Esophagus muscularis mucosa (tissue), 4 donors: ENCODE measurements at regions not wholly inside any gene's neighbourhood (a gene's known extent, or its start where the extent isn't known, plus 50 kb on each side); places are given as distances from the start of the nearest gene placed in this dataset.
A peak's percentile ranks its signal among the peaks of the same experiment; 100 is the strongest.
"Not testable (repeated sequence)": the region's sequence is repeated elsewhere in the genome, so short reads cannot be mapped to it uniquely, and the experiment has no call there.

Source experiments
- DNase-seq: peaks from one replicate; pipeline ENCODE4 v3.0.0-alpha.2; 2017; ENCODE audit errors: extremely low spot score
- H3K27ac ChIP-seq, 4 donors: fragments of 200-600 bp; sonication (generic); replicated peaks in 1 of 4; 1 replicate in 3 of 4; 2 replicates in 1 of 4; pipeline ENCODE4 v1.5.1; 2016 to 2019; ENCODE audit warnings: mild to moderate bottlenecking in 1 of 4
- H3K27me3 ChIP-seq, 4 donors: fragments of 200-600 bp; sonication (generic); one replicate each; pipeline versions ENCODE4 v1.5.1 to v1.6.0; 2016 to 2019
- H3K36me3 ChIP-seq, 4 donors: fragments of 200-600 bp; sonication (generic); one replicate each; pipeline ENCODE4 v1.5.1; 2016 to 2019
- H3K4me1 ChIP-seq, 4 donors: fragments of 200-600 bp; sonication (generic); one replicate each; pipeline ENCODE4 v1.5.1; 2016 to 2019
- H3K4me3 ChIP-seq, 4 donors: fragments of 200-600 bp; sonication (generic); 1 replicate in 2 of 4; 2 replicates in 2 of 4; pipeline ENCODE4 v1.5.1; 2016 to 2019; ENCODE audit warnings: mild to moderate bottlenecking in 4 of 4, moderate library complexity in 1 of 4
- H3K9me3 ChIP-seq, 4 donors: fragments of 200-600 bp; sonication (generic); 1 replicate in 3 of 4; 2 replicates in 1 of 4; pipeline ENCODE4 v1.5.1; 2016 to 2019
- CTCF ChIP-seq, 3 experiments: fragments of 200-600 bp in 2 of 3; fragments of 450-650 bp in 1 of 3; sonication (generic) in 2 of 3; IDR thresholded peaks; one replicate each; pipeline ENCODE4 v1.5.1; 2017 to 2019; ENCODE audit warnings: antibody characterized with exemption in 3 of 3, mild to moderate bottlenecking in 2 of 3, moderate library complexity in 1 of 3
- EP300 ChIP-seq: sonication (generic); formaldehyde crosslinking; IDR thresholded peaks from one replicate; pipeline ENCODE4 v1.6.1; 2017; ENCODE audit warnings: antibody characterized with exemption
- POLR2A ChIP-seq: fragments of 450-650 bp; IDR thresholded peaks from one replicate; pipeline ENCODE4 v1.6.1; 2017; ENCODE audit warnings: antibody characterized with exemption, moderate library complexity, mild to moderate bottlenecking, low read depth
- POLR2AphosphoS5 ChIP-seq, 2 donors: sonication (generic); formaldehyde crosslinking; IDR thresholded peaks; one replicate each; pipeline ENCODE4 v1.6.1; 2017; ENCODE audit warnings: antibody characterized with exemption in 2 of 2
- WGBS: methylation state at CpG from one replicate; pipeline ENCODE4 v1.1.5; 2018; 5-methylcytosine and 5-hydroxymethylcytosine counted together
- intact Hi-C: fragments of 100-400 bp; cut with DNase I; formaldehyde crosslinking; loops from one replicate; pipeline ENCODE4 v1.15.1; 2023

GRCh38 chr6:47180633-47181032 lies 129.1 kb downstream of the TNFRSF21 start:
- Histone ChIP-seq H3K9me3 (no peaks in the 10 kb centered on the region), H3K36me3 (no peaks in the 10 kb centered on the region), H3K27me3 (no peaks in the 10 kb centered on the region), H3K4me1 (no peaks in the 10 kb centered on the region), H3K27ac (no peak overlapping the region), H3K4me3 (no peak overlapping the region)
- intact Hi-C loops: no loop called here
- DNase-seq: peak; percentile 47
- 89% methylated on average over 2 of the region's 2 CpGs for WGBS
- TF ChIP-seq CTCF (IDR thresholded peaks at IDR 0.05): no peak
- no peak for TF ChIP-seq POLR2AphosphoS5 (IDR thresholded peaks at IDR 0.05)
- TF ChIP-seq EP300: no peak
- TF ChIP-seq POLR2A: no peak

- TF ChIP-seq POLR2AphosphoS5 (IDR thresholded peaks at IDR 0.05) (no peak), EP300 (no peak), CTCF (IDR thresholded peaks at IDR 0.05) (no peak), POLR2A (no peak)
- intact Hi-C loops: no loop called here
Measured at GRCh38 chr6:47179286-47179685, 130.4 kb downstream of the TNFRSF21 start.

GRCh38 chr6:47175656-47176055 lies 133.5 kb upstream of the ADGRF1 start:
- Histone ChIP-seq H3K27me3 (no peaks in the 10 kb centered on the region), H3K9me3 (no peaks in the 10 kb centered on the region), H3K4me3 (no peak overlapping the region), H3K4me1 (no peaks in the 10 kb centered on the region), H3K27ac (no peak overlapping the region), H3K36me3 (no peaks in the 10 kb centered on the region)
- intact Hi-C loops: no loop called here
- 94% methylated on average over 3 of the region's 3 CpGs for WGBS
- peak; percentile 31 for DNase-seq
- TF ChIP-seq EP300 (no peak), CTCF (IDR thresholded peaks at IDR 0.05) (no peak), POLR2A (no peak), POLR2AphosphoS5 (IDR thresholded peaks at IDR 0.05) (no peak)

More at GRCh38 chr6:47179286-47179685, 130.4 kb downstream of the TNFRSF21 start:
- Histone ChIP-seq H3K4me1 (no peaks in the 10 kb centered on the region), H3K9me3 (no peaks in the 10 kb centered on the region), H3K4me3 (no peak overlapping the region), H3K36me3 (no peaks in the 10 kb centered on the region), H3K27ac (no peak overlapping the region), H3K27me3 (no peaks in the 10 kb centered on the region)
- no peak for DNase-seq

GRCh38 chr6:47174502-47175023 lies 132.4 kb upstream of the ADGRF1 start:
- H3K27me3 ChIP-seq: no peaks in the 10 kb centered on the region
- 93% methylated on average over 4 of the region's 4 CpGs for WGBS
- no peak overlapping the region for H3K4me3 ChIP-seq
- no peak for TF ChIP-seq POLR2A
- TF ChIP-seq EP300: no peak
- no peak for TF ChIP-seq CTCF (IDR thresholded peaks at IDR 0.05)
- TF ChIP-seq POLR2AphosphoS5 (IDR thresholded peaks at IDR 0.05): no peak
- intact Hi-C loops: no loop called here
- DNase-seq: peak; percentile 21
- H3K36me3 ChIP-seq: no peaks in the 10 kb centered on the region
- H3K4me1 ChIP-seq: peaks cover 0 to 6% (median 0%) of the 10 kb centered on the region in 4 donors
- no peaks in the 10 kb centered on the region for H3K9me3 ChIP-seq
- no peak overlapping the region for H3K27ac ChIP-seq

GRCh38 chr6:47174063-47174462 lies 131.9 kb upstream of the ADGRF1 start:
- H3K4me1 ChIP-seq, H3K36me3 ChIP-seq, H3K27me3 ChIP-seq, H3K9me3 ChIP-seq, H3K27ac ChIP-seq, intact Hi-C loops, DNase-seq, H3K4me3 ChIP-seq: not testable (repeated sequence)
- WGBS: 97% methylated on average over 4 of the region's 4 CpGs

- WGBS: 98% methylated on average over 3 of the region's 3 CpGs
- not testable (repeated sequence) for H3K4me3 ChIP-seq
Measured at GRCh38 chr6:47173145-47173544, 131.0 kb upstream of the ADGRF1 start.

More at GRCh38 chr6:47173145-47173544, 131.0 kb upstream of the ADGRF1 start:
- H3K27me3 ChIP-seq, intact Hi-C loops, H3K9me3 ChIP-seq, H3K36me3 ChIP-seq, H3K27ac ChIP-seq, DNase-seq: not testable (repeated sequence)
- H3K4me1 ChIP-seq: peaks cover 0 to 14% (median 0%) of the 10 kb centered on the region in 4 donors
